ENCODE measurements at regions not wholly inside any gene's neighbourhood (a gene's known extent, or its start where the extent isn't known, plus 50 kb on each side); places are given as distances from the start of the nearest gene placed in this dataset.
"Not testable (repeated sequence)": the region's sequence is repeated elsewhere in the genome, so short reads cannot be mapped to it uniquely, and the experiment has no call there.

GRCh38 chr3:21237638-21238037, 513.4 kb downstream of the ZNF385D start:
- DNase-seq: no peak

- DNase-seq: no peak
These were observed 515.5 kb downstream of the ZNF385D start for GRCh38 chr3:21235491-21235890.

- DNase-seq: no peak
These were observed 516.1 kb downstream of the ZNF385D start for GRCh38 chr3:21234933-21235332.

- no peak for DNase-seq
These were observed 521.4 kb downstream of the ZNF385D start for GRCh38 chr3:21229426-21230135.

- no peak for DNase-seq
These were observed 524.9 kb downstream of the ZNF385D start for GRCh38 chr3:21226086-21226485.

GRCh38 chr3:21220944-21221343, 530.1 kb downstream of the ZNF385D start:
- DNase-seq: no peak

GRCh38 chr3:21216598-21216997, 534.4 kb downstream of the ZNF385D start:
- DNase-seq: no peak

GRCh38 chr3:21204122-21204521, 546.9 kb downstream of the ZNF385D start:
- DNase-seq: not testable (repeated sequence)

GRCh38 chr3:21195203-21195602, 555.8 kb downstream of the ZNF385D start:
- DNase-seq: no peak

- not testable (repeated sequence) for DNase-seq
These were observed 557.0 kb downstream of the ZNF385D start for GRCh38 chr3:21194036-21194435.

GRCh38 chr3:21188459-21188858, 562.6 kb downstream of the ZNF385D start:
- no peak for DNase-seq

- no peak for DNase-seq
These were observed 565.1 kb downstream of the ZNF385D start for GRCh38 chr3:21185816-21186314.

- no peak for DNase-seq
These were observed 576.5 kb downstream of the ZNF385D start for GRCh38 chr3:21174461-21174860.

GRCh38 chr3:21170964-21171363, 580.0 kb downstream of the ZNF385D start:
- no peak for DNase-seq

GRCh38 chr3:21169948-21170347, 581.1 kb downstream of the ZNF385D start:
- DNase-seq: no peak

GRCh38 chr3:21168471-21168870, 582.5 kb downstream of the ZNF385D start:
- no peak for DNase-seq

GRCh38 chr3:21163956-21164355, 587.1 kb downstream of the ZNF385D start:
- no peak for DNase-seq

- no peak for DNase-seq
These were observed 591.5 kb downstream of the ZNF385D start for GRCh38 chr3:21159543-21159906.

GRCh38 chr3:21158861-21159542, 592.0 kb downstream of the ZNF385D start:
- DNase-seq: no peak

- DNase-seq: no peak
These were observed 596.1 kb downstream of the ZNF385D start for GRCh38 chr3:21154911-21155310.

GRCh38 chr3:21152555-21152954, 598.5 kb downstream of the ZNF385D start:
- DNase-seq: no peak

GRCh38 chr3:21142949-21143348, 608.1 kb downstream of the ZNF385D start:
- no peak for DNase-seq

GRCh38 chr3:21142031-21142430, 609.0 kb downstream of the ZNF385D start:
- no peak for DNase-seq

GRCh38 chr3:21140785-21141184, 610.2 kb downstream of the ZNF385D start:
- no peak for DNase-seq

- DNase-seq: no peak
These were observed 612.9 kb downstream of the ZNF385D start for GRCh38 chr3:21138085-21138484.
